Stimulated activated CD4-positive, alpha-beta T cell treated with anti-CD3 and anti-CD28 coated beads, Interleukin-1b, Interleukin-23, amount 100 ng/mL, for 24 hours (primary cell): ENCODE measurements at regions not wholly inside any gene's neighbourhood (a gene's known extent, or its start where the extent isn't known, plus 50 kb on each side); places are given as distances from the start of the nearest gene placed in this dataset.
"Not testable (repeated sequence)": the region's sequence is repeated elsewhere in the genome, so short reads cannot be mapped to it uniquely, and the experiment has no call there.

Experiments
- DNase-seq, 4 experiments: peaks; one replicate each; pipeline ENCODE4 v3.0.0-alpha.2; 2020; ENCODE audit warnings: low read depth in 4 of 4, low spot score in 1 of 4

DNA sequence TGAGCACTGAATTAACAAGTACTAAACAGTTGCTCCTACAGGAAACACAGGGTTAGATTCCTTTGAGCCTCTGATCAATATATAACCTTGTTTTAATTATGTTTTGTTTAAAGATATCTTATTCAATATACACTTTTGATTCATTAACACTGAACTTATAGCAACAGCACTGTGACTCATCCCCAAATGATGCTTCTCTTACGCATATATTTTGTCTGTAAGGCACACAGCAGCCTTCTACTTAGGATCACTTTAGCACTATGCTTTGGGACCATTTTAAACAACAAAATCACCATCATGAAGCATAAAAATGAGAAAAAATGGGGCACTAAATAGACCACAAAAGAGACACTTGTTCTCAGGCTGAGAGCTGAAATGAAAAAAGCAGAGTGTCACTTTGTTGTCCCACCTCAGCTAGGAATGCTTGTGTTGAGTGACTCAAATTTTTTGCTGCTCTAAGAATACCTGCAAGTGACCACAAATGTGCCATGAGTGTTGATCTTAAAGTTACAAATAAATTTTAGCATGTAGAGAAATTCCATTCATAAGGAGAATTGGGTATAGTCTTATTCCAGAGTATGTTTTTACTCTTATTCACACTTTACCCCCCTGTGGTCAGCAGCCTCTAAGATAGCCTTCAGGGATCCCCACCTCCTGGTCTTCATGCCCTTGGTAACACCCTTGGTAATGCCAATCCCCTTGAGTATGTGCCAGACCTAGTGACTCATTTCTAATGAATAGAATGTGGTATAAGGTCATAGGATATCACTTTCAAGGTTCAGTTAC, 252.7 kb upstream of the IL12B start:
- DNase-seq = no peak

DNA sequence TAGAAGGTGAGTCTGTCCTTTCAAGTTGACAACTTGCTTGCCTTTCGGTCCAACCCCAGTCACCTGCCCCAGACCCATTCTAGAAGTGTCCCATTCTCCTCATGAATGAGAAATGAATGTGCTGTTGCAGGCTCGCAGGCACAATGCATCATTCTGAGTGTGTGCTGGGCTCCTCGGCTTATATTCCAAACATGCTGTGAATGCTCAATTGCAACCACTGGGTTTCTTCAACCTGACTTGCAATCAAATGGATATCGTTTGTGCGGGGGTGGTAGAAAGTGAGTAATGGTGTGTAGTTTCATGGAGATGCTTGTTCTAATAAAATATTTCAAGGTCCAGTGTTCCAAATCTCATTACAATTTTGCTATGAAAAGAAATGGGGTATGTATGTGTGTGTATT, 256.6 kb upstream of the IL12B start:
- no peak for DNase-seq

GRCh38 chr5:159588941-159589340, 258.7 kb upstream of the IL12B start:
- no peak for DNase-seq

GRCh38 chr5:159593518-159594073, 263.3 kb upstream of the IL12B start:
- no peak for DNase-seq

GRCh38 chr5:159595561-159595960, 265.3 kb upstream of the IL12B start:
- DNase-seq = not testable (repeated sequence)

- no peak for DNase-seq
Observed at GRCh38 chr5:159601216-159601615, 270.9 kb upstream of the IL12B start.

- DNase-seq = no peak
Observed at GRCh38 chr5:159602434-159602833, 272.1 kb upstream of the IL12B start.

- DNase-seq = no peak
Observed at GRCh38 chr5:159605585-159605984, 275.3 kb upstream of the IL12B start.

- no peak for DNase-seq
Observed at GRCh38 chr5:159609359-159609758, 279.1 kb upstream of the IL12B start.

DNA sequence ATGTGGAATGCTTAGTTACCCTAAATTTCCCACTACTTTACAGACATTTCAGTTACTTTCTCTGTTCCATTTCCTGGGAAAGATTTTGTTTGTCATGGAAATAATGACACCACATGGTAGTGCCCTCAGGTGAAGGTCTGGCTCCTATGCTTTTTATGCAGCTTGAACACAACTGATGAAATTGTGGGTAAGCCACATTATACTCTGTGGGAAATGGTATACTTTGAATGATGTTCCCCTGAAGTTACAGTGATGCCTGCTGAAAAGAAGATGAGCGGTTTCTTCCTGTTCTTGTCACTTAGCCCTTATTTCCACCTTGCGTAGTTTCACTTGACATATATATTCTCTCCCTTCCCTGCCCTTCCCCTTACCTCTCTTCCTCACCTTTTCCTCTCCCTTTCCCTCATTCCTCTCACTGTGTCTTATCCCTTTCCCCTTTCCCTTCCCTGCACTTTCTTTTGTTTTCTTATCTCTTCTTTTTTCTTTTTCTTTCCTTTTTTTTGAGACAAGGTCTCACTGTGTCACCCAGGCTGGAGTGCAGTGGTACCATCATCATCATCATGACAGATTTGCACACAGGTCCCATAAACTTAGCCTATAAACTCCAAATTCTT, 280.8 kb upstream of the IL12B start:
- no peak for DNase-seq

- no peak for DNase-seq
Observed at GRCh38 chr5:159616952-159617351, 286.7 kb upstream of the IL12B start.

GRCh38 chr5:159619826-159620225, 289.5 kb upstream of the IL12B start:
- DNase-seq = no peak

DNA sequence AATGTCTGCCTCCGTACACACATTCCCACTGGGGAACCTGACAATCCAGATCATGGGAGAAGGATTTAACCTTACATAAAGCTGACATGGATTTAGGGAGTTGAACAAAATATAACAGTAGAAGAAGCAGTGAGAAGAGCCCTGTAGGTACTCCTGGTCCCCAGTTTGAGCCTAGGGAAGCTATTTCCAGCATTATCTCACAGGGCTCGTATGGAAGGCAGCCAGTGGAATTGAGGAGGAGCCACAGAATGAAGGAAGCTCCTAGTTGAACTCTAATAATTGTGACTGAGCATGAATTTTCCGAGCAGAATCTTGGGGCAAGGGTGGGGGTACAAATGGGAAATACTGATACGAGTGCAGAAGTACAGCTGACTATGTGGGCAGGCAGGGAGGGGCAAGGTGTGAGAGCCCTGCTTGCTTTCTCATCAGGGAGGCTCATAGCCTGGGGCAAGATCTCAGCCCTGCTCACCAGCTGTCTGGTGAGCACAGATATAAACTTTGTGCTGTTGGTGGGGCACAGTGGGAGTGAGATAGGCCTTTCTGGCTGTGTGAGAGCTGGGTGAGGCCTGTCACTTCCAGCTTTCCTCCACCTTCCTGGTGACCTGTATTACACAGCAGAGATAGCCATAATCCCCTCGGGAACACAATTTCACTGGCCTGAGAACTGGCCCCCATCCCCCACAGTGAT, 290.7 kb upstream of the IL12B start:
- DNase-seq = no peak

DNA sequence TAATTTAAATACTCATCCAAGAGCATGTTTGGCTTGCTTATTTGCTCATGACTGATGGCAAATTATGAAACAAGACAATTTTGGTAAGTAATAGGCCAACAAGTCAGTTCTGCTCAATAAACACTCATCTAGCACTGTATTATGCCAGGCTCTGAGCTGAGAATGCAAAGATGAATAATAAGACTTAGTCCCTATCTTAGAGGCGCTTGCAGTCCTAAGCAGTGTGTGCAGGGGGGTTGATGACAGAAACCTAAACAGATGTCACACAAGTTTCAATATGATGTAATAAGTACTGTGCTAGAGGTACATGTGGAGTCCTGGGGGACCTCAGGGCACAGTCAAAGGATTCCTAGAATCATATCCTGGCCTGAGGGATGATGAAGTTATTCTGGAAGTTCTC, 287.6 kb upstream of the ADRA1B start:
- no peak for DNase-seq

DNA sequence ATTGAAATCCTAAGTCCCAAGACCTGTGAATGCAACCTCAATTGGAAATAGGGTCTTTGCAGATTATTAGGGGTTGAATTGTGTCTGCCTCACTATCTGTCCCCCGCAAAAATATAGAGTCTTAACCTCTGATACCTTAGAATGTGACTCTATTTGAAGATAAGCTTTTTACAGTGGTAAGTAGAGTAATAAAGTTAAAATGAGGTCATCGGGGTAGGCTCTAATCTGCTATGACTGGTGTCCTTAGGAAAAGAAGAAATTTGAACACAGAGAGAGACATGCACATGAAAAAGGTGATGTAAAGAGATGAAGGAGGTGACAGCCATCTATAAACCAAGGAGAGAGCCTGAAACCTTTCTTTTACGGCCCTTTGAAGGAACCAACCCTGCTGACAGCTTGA, 287.1 kb upstream of the ADRA1B start:
- DNase-seq = no peak

DNA sequence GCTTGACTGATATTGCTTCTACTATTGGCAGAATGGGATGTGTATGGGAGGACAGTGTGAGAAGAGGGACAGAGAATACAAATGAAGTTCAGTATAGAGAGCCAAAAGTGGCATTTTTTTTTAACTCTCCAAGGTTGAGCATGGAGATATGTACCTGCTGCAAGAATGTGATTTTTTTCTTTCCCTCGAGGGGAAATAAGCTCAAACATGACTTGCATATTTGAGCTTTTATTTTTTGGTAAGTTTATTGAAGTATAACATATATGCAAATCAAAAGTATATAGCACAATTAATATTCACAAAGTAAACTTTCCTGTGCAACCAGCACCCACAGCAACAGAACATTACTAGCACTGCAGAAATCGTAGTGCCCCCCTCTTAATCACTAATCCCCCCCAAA, 285.7 kb upstream of the ADRA1B start:
- no peak for DNase-seq

GRCh38 chr5:159631001-159631400, 285.3 kb upstream of the ADRA1B start:
- DNase-seq = no peak

DNA sequence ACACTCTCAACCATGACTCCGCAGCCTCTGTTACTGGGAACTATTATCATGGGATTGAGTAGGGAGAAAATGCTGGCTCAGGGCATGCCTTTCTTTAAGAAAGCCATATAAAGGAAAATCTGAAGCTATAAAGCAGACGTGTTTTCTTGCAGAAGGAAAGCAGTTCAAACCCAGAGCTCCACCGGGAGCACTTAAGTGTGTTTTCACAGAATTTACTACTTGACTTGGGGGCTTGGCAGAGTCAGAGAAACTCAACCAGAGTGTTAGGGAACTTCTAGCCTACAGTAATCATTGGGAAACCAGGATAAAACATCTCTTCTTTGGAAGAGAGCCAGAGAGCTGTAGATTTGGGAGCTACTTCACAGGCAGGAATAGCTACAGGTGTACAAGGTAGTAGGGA, 283.4 kb upstream of the ADRA1B start:
- DNase-seq = no peak

- no peak for DNase-seq
Observed at GRCh38 chr5:159638481-159638880, 277.8 kb upstream of the ADRA1B start.

- no peak for DNase-seq
Observed at GRCh38 chr5:159638954-159639559, 277.2 kb upstream of the ADRA1B start.

DNA sequence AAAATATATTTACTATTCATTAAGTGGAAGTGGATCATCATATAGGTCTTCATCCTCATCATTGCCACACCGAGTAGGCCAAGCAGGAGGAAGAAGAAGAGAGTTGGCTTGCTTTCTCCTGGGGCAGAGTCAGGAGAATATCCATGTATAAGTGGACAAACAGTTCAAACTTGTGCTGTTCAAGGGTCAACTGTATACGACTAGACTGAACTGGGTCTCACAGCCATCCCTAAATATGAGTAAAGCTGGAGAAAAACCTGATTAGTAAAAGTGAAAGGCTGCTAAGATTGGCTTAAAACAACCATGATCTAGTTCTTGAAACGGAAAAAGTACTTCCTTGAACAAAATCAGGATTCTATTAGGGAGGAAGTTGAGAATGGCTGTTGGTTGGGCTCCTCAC, 276.7 kb upstream of the ADRA1B start:
- no peak for DNase-seq

DNA sequence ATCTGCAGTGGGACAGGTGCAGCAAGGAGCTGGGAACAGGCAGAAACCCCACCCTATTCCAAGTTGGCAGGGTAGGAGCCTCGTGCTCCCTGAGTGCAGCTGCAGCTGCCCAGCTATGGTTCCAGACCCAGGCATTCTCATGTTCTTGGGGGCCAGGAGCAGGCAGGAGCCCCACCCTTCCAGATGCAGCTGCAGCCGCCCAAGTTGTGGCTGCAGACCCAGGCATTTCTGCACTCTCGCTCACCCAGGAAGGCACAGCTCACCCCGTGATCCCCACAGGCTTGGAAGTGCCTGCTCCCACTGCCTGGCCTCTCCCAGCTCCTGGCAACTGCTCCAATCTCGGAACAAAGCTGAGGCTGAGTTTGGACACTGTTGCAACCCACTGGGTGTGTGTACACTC, 275.8 kb upstream of the ADRA1B start:
- DNase-seq = no peak
